SK-N-SH treated with all-trans-retinoic acid at 6 μM for 48 hours (cell line): ENCODE measurements at regions not wholly inside any gene's neighbourhood (a gene's known extent, or its start where the extent isn't known, plus 50 kb on each side); places are given as distances from the start of the nearest gene placed in this dataset.

Source experiments
- ATAC-seq: fragments of 200-7000 bp; cut with Tn5 transposase; 3 replicates; pipeline ENCODE4 v1.9.1; 2020; ENCODE audit warnings: mild to moderate bottlenecking, moderate library complexity
- ARNTL ChIP-seq: fragments of 450-650 bp; formaldehyde crosslinking; IDR thresholded peaks from 2 replicates; pipeline ENCODE4 v1.5.0; 2020; ENCODE audit warnings: low read depth, mild to moderate bottlenecking, moderate library complexity, borderline replicate concordance
- BACH2 ChIP-seq: fragments of 250-450 bp; sonication (Bioruptor Pico); IDR thresholded peaks from 2 replicates; pipeline ENCODE4 v1.9.0; 2021; ENCODE audit warnings: mild to moderate bottlenecking, borderline replicate concordance
- CSDC2 ChIP-seq: fragments of 250-450 bp; sonication (Bioruptor Pico); IDR thresholded peaks from 2 replicates; pipeline ENCODE4 v1.5.0; 2020; ENCODE audit warnings: mild to moderate bottlenecking, moderate library complexity
- ESRRG ChIP-seq: fragments of 250-450 bp; sonication (Bioruptor Pico); IDR thresholded peaks from 2 replicates; pipeline ENCODE4 v1.6.1; 2021; ENCODE audit warnings: mild to moderate bottlenecking
- GLIS3 ChIP-seq: fragments of 250-450 bp; sonication (Bioruptor Pico); IDR thresholded peaks from 2 replicates; pipeline ENCODE4 v1.5.0; 2020; ENCODE audit warnings: mild to moderate bottlenecking, moderate library complexity
- ISL1 ChIP-seq: fragments of 250-450 bp; sonication (Bioruptor Pico); IDR thresholded peaks from 2 replicates; pipeline ENCODE4 v2.1.2; 2022; ENCODE audit warnings: mild to moderate bottlenecking, moderate library complexity
- OSR1 ChIP-seq: fragments of 250-450 bp; sonication (Bioruptor Pico); IDR thresholded peaks from 2 replicates; pipeline ENCODE4 v1.8.0; 2022; ENCODE audit warnings: moderate library complexity, mild to moderate bottlenecking, inconsistent platforms
- PATZ1 ChIP-seq: fragments of 250-450 bp; sonication (Bioruptor Pico); IDR thresholded peaks from 2 replicates; pipeline ENCODE4 v1.8.0; 2020; ENCODE audit warnings: mild to moderate bottlenecking, moderate library complexity, borderline replicate concordance
- PPARA ChIP-seq: fragments of 250-450 bp; sonication (Bioruptor Pico); IDR thresholded peaks from 2 replicates; pipeline ENCODE4 v1.5.0; 2020; ENCODE audit warnings: mild to moderate bottlenecking, borderline replicate concordance
- RARB ChIP-seq: fragments of 250-450 bp; sonication (Bioruptor Pico); IDR thresholded peaks from 2 replicates; pipeline ENCODE4 v1.8.0; 2021; ENCODE audit warnings: mild to moderate bottlenecking, moderate library complexity
- SNAI2 ChIP-seq: fragments of 250-450 bp; sonication (Bioruptor Pico); IDR thresholded peaks from 2 replicates; pipeline ENCODE4 v1.5.0; 2020; ENCODE audit warnings: mild to moderate bottlenecking, moderate library complexity
- TCF4 ChIP-seq: fragments of 250-450 bp; sonication (Bioruptor Pico); IDR thresholded peaks from 2 replicates; pipeline ENCODE4 v1.8.0; 2021; ENCODE audit warnings: mild to moderate bottlenecking, moderate library complexity, borderline replicate concordance
- TOX ChIP-seq: fragments of 250-450 bp; sonication (Bioruptor Pico); IDR thresholded peaks from 2 replicates; pipeline ENCODE4 v1.8.0; 2021; ENCODE audit warnings: mild to moderate bottlenecking, moderate library complexity, borderline replicate concordance
- TSHZ2 ChIP-seq: fragments of 250-450 bp; sonication (Bioruptor Pico); IDR thresholded peaks from 2 replicates; pipeline ENCODE4 v1.5.0; 2020; ENCODE audit warnings: mild to moderate bottlenecking, moderate library complexity
- ZC3H10 ChIP-seq: fragments of 250-450 bp; sonication (Bioruptor Pico); IDR thresholded peaks from 2 replicates; pipeline ENCODE4 v1.5.1; 2021; ENCODE audit warnings: mild to moderate bottlenecking, moderate library complexity
- ZFP30 ChIP-seq: fragments of 450-650 bp; formaldehyde crosslinking; IDR thresholded peaks from 2 replicates; pipeline ENCODE4 v1.5.0; 2022; ENCODE audit warnings: mild to moderate bottlenecking, moderate library complexity
- ZNF565 ChIP-seq: fragments of 450-650 bp; formaldehyde crosslinking; conservative IDR thresholded peaks from 2 replicates; pipeline ENCODE4 v1.5.0; 2020; ENCODE audit warnings: low read depth, mild to moderate bottlenecking, moderate library complexity
- ZNF70 ChIP-seq: fragments of 450-650 bp; formaldehyde crosslinking; IDR thresholded peaks from 2 replicates; pipeline ENCODE4 v1.5.0; 2020; ENCODE audit warnings: mild to moderate bottlenecking, moderate library complexity
- ZNF8 ChIP-seq: fragments of 450-650 bp; formaldehyde crosslinking; IDR thresholded peaks from 2 replicates; pipeline ENCODE4 v1.5.0; 2020; ENCODE audit warnings: mild to moderate bottlenecking, moderate library complexity
- TF ChIP-seq, protein P1 (sequence below): fragments of 250-450 bp; sonication (Bioruptor Pico); IDR thresholded peaks from 2 replicates; pipeline ENCODE4 v1.8.0; 2021; ENCODE audit warnings: low read depth, mild to moderate bottlenecking, moderate library complexity, borderline replicate concordance
- TF ChIP-seq, protein P2 (sequence below): fragments of 250-450 bp; sonication (Bioruptor Pico); IDR thresholded peaks from 2 replicates; pipeline ENCODE4 v1.5.1; 2021; ENCODE audit warnings: mild to moderate bottlenecking, moderate library complexity

DNA sequence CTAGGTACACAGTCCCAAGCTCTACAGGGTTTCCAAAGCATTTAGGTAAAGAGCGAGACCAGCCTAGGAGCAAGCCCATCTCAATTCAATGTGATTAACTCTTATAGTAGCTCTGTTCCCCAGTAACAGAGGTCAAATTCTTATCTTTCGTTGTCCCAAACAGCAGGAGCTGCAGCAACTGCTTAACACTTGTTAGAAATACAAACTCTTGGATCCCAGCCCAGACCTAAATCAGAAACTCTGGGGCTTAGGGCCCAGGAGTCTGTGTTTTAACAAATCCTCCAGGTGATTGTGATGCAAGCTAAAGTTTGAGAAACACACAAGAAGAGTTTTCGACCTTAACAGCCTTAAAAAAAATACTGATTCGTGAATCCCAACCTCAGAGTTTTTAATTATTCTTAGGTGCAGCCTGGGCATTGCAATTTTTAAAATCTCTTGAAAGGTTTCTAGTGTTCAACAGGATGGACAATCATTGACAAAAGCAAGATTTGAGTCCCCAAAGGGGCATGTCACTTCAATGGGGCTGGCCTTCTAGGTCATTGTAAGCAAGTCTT is 127.4 kb upstream of the HCRTR2 start:
- TF ChIP-seq CSDC2 (CRISPR knock-in tag), result no peak
- TF ChIP-seq TCF4 (CRISPR knock-in tag), result no peak
- TF ChIP-seq ZC3H10 (CRISPR knock-in tag), result no peak
- no peak for TF ChIP-seq ARNTL
- TF ChIP-seq, protein P1, sequence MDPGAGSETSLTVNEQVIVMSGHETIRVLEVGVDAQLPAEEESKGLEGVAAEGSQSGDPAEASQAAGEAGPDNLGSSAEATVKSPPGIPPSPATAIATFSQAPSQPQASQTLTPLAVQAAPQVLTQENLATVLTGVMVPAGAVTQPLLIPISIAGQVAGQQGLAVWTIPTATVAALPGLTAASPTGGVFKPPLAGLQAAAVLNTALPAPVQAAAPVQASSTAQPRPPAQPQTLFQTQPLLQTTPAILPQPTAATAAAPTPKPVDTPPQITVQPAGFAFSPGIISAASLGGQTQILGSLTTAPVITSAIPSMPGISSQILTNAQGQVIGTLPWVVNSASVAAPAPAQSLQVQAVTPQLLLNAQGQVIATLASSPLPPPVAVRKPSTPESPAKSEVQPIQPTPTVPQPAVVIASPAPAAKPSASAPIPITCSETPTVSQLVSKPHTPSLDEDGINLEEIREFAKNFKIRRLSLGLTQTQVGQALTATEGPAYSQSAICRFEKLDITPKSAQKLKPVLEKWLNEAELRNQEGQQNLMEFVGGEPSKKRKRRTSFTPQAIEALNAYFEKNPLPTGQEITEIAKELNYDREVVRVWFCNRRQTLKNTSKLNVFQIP (CRISPR knock-in tag), result no peak
- TF ChIP-seq RARB (CRISPR knock-in tag), result no peak
- TF ChIP-seq, protein P2, sequence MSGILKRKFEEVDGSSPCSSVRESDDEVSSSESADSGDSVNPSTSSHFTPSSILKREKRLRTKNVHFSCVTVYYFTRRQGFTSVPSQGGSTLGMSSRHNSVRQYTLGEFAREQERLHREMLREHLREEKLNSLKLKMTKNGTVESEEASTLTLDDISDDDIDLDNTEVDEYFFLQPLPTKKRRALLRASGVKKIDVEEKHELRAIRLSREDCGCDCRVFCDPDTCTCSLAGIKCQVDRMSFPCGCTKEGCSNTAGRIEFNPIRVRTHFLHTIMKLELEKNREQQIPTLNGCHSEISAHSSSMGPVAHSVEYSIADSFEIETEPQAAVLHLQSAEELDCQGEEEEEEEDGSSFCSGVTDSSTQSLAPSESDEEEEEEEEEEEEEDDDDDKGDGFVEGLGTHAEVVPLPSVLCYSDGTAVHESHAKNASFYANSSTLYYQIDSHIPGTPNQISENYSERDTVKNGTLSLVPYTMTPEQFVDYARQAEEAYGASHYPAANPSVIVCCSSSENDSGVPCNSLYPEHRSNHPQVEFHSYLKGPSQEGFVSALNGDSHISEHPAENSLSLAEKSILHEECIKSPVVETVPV (CRISPR knock-in tag), result no peak
- TF ChIP-seq ZNF8 (CRISPR knock-in tag), result no peak
- TF ChIP-seq ISL1, result no peak
- ATAC-seq, result no peak

GRCh38 chr6:55047451-55048044 is 126.8 kb upstream of the HCRTR2 start:
- no peak for TF ChIP-seq ZFP30 (CRISPR knock-in tag)
- TF ChIP-seq SNAI2, result no peak
- no peak for TF ChIP-seq PATZ1 (CRISPR knock-in tag)
- TF ChIP-seq ZNF565 (CRISPR knock-in tag), result no peak
- ATAC-seq, result no peak

DNA sequence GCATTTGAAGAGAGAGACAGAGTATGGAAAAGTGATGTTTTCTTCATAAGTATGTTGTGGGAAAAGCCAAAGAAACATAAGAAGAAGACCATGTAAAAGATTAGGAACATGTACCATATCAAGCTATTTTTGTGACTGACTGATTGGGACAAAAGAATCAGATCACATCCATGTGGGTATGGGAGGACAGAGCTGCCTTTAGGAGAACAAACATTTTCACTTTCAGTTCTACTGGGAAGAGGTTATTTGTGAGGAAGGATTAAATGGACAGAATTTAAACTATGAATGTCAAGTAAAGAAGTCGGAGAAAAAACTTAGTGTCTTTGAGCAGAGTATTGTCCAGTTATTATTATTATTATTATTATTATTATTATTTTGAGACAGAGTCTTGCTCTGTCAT is 124.4 kb upstream of the HCRTR2 start:
- no peak for ATAC-seq
- TF ChIP-seq, protein P2 (CRISPR knock-in tag), result no peak
- TF ChIP-seq ISL1, result no peak
- no peak for TF ChIP-seq ZC3H10 (CRISPR knock-in tag)
- no peak for TF ChIP-seq GLIS3 (CRISPR knock-in tag)
- no peak for TF ChIP-seq TOX
- no peak for TF ChIP-seq SNAI2
- no peak for TF ChIP-seq TSHZ2 (CRISPR knock-in tag)
- TF ChIP-seq ZNF8 (CRISPR knock-in tag), result no peak
- no peak for TF ChIP-seq ZNF565 (CRISPR knock-in tag)
- no peak for TF ChIP-seq ARNTL
- no peak for TF ChIP-seq RARB (CRISPR knock-in tag)
- TF ChIP-seq ZNF70 (CRISPR knock-in tag), result no peak

DNA sequence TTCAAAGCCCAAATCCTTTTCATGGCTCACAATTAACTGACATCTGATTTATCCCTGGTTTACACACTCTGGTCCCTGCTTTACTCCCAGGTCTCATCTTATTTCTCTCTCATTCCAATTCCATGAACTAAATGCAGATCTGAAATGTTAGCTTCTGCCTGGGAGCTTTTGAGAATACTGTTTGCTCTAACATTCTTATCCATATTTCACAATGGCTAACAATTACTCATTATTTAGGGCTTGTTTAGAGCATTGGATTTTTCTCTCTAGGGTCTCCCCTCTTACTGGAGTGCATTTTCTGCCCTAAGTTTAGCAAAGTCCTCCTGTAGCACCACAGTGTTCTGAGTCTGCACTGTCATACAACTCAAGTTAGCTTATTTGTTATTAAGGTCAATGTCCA is 121.5 kb upstream of the HCRTR2 start:
- ATAC-seq, result no peak
- TF ChIP-seq BACH2 (CRISPR knock-in tag), result no peak
- TF ChIP-seq ZC3H10 (CRISPR knock-in tag), result no peak
- no peak for TF ChIP-seq ISL1
- no peak for TF ChIP-seq PATZ1 (CRISPR knock-in tag)
- TF ChIP-seq RARB (CRISPR knock-in tag), result no peak
- no peak for TF ChIP-seq ZNF8 (CRISPR knock-in tag)
- no peak for TF ChIP-seq OSR1 (CRISPR knock-in tag)
- TF ChIP-seq GLIS3 (CRISPR knock-in tag), result no peak
- no peak for TF ChIP-seq ESRRG (CRISPR knock-in tag)
- no peak for TF ChIP-seq ZNF565 (CRISPR knock-in tag)
- no peak for TF ChIP-seq SNAI2
- TF ChIP-seq ZFP30 (CRISPR knock-in tag), result no peak
- TF ChIP-seq TOX, result no peak
- no peak for TF ChIP-seq CSDC2 (CRISPR knock-in tag)
- TF ChIP-seq, protein P1 (CRISPR knock-in tag), result no peak
- no peak for TF ChIP-seq PPARA (CRISPR knock-in tag)
- TF ChIP-seq TCF4 (CRISPR knock-in tag), result no peak
